ENCODE measurements at regions not wholly inside any gene's neighbourhood (a gene's known extent, or its start where the extent isn't known, plus 50 kb on each side); places are given as distances from the start of the nearest gene placed in this dataset.
A peak's percentile ranks its signal among the peaks of the same experiment; 100 is the strongest.

GRCh38 chr12:59452259-59452658, 143.6 kb upstream of the SLC16A7 start (continued):
- TF ChIP-seq CHD2 (IDR thresholded peaks at IDR 0.05; ENCODE audit: low read depth, low read length) = no peak
- no peak for TF ChIP-seq ZMAT5 (CRISPR knock-in tag; IDR thresholded peaks at IDR 0.05; ENCODE audit: borderline replicate concordance, low read depth)
- no peak for TF ChIP-seq CCAR2 (optimal IDR thresholded peaks at IDR 0.05; ENCODE audit: low read depth, low read length)
- TF ChIP-seq FUBP1 (CRISPR knock-in tag; IDR thresholded peaks at IDR 0.05; ENCODE audit: borderline replicate concordance) = no peak
- TF ChIP-seq ZSCAN30 (CRISPR knock-in tag; IDR thresholded peaks at IDR 0.05) = no peak
- no peak for TF ChIP-seq GMEB1 (CRISPR knock-in tag; IDR thresholded peaks at IDR 0.05; ENCODE audit: borderline replicate concordance)
- no peak for TF ChIP-seq TCF7 (IDR thresholded peaks at IDR 0.05; ENCODE audit: low read depth)
- no peak for TF ChIP-seq NRL (CRISPR knock-in tag; IDR thresholded peaks at IDR 0.05; ENCODE audit: borderline replicate concordance)
- TF ChIP-seq ESRRA (CRISPR knock-in tag; IDR thresholded peaks at IDR 0.05; ENCODE audit: low read depth) = no peak

GRCh38 chr12:59446116-59446515, 149.7 kb upstream of the SLC16A7 start:
- DNase-seq (ENCODE audit: low spot score) (no peak), ATAC-seq (peak; percentile 41), FAIRE-seq (no peak)
- H3K27ac ChIP-seq (ENCODE audit: extremely low read length, insufficient read depth, low read length) = no peak overlapping the region
- no peaks in the 10 kb centered on the region for H3K4me1 ChIP-seq (ENCODE audit: insufficient read depth, low read length)
- no peak overlapping the region for H3K9ac ChIP-seq (ENCODE audit: insufficient read depth, low read depth, low read length)
- intact Hi-C loops (cut with micrococcal nuclease; ENCODE audit: unreplicated experiment) = no loop called here
- in situ Hi-C loops (cut with HindIII; ENCODE audit: extremely low pct_ligation_motif_present, low pct_unique_long_range_greater_than_20kb) = no loop called here
- H3K79me2 ChIP-seq (ENCODE audit: insufficient read depth, low read length) = no peaks in the 10 kb centered on the region
- CTCF ChIA-PET (ENCODE audit: low intra/inter-chr PET ratio, low total read pairs) = no interaction called here
- H2AFZ ChIP-seq (ENCODE audit: low read length) = no peak overlapping the region
- peaks cover 54% of the 10 kb centered on the region for H3K9me3 ChIP-seq (ENCODE audit: low read length)
- POLR2A ChIA-PET = no interaction called here
- no TSS peak for BruUV-seq (replicated peaks)
- WGBS (ENCODE audit: low lambda C conversion rate) = 0% methylated on average over 3 of the region's 3 CpGs
- H3K4me2 ChIP-seq (ENCODE audit: low read depth, low read length) = no peak overlapping the region
- no peaks in the 10 kb centered on the region for H3K27me3 ChIP-seq (ENCODE audit: control insufficient read depth in 1 of 2, insufficient read depth in 2 of 2, low read length in 2 of 2)
- H3K4me3 ChIP-seq (replicated peaks in 1 of 3; ENCODE audit: insufficient read depth in 1 of 3, low read depth in 2 of 3, low read length in 3 of 3) = no peak overlapping the region
- no peaks in the 10 kb centered on the region for H3K36me3 ChIP-seq (replicated peaks in 1 of 2; ENCODE audit: control insufficient read depth in 1 of 2, insufficient read depth in 2 of 2, low read length in 2 of 2)
- no peaks in the 10 kb centered on the region for H4K20me1 ChIP-seq (ENCODE audit: insufficient read depth, low read length)
- no peak for TF ChIP-seq PHF8 (CRISPR knock-in tag; IDR thresholded peaks at IDR 0.05)
- TF ChIP-seq ZSCAN31 (CRISPR knock-in tag; IDR thresholded peaks at IDR 0.05; ENCODE audit: low read depth) = no peak
- TF ChIP-seq PHF21A (CRISPR knock-in tag; IDR thresholded peaks at IDR 0.05) = no peak
- TF ChIP-seq DZIP1 (CRISPR knock-in tag; IDR thresholded peaks at IDR 0.05) = no peak
- no peak for TF ChIP-seq KLF11 (CRISPR knock-in tag; IDR thresholded peaks at IDR 0.05)
- TF ChIP-seq MAF1 (CRISPR knock-in tag; IDR thresholded peaks at IDR 0.05; ENCODE audit: borderline replicate concordance) = no peak

All from HepG2 (cell line).